Erythroblast (primary cell): ENCODE measurements at regions not wholly inside any gene's neighbourhood (a gene's known extent, or its start where the extent isn't known, plus 50 kb on each side); places are given as distances from the start of the nearest gene placed in this dataset.

Experiments used
- DNase-seq, 2 experiments: peaks; one replicate each; lab custom pipeline; 2025; lab: John Stamatoyannopoulos, UW
- GATA1 ChIP-seq: IDR thresholded peaks from 2 replicates; pipeline ENCODE4 v1.6.1; 2011; ENCODE audit warnings: low read depth, mild to moderate bottlenecking, control low read depth, low read length, moderate library complexity
- POLR2A ChIP-seq: IDR thresholded peaks from 2 replicates; pipeline ENCODE4 v1.6.1; 2011; ENCODE audit warnings: mild to moderate bottlenecking, low read length

DNA sequence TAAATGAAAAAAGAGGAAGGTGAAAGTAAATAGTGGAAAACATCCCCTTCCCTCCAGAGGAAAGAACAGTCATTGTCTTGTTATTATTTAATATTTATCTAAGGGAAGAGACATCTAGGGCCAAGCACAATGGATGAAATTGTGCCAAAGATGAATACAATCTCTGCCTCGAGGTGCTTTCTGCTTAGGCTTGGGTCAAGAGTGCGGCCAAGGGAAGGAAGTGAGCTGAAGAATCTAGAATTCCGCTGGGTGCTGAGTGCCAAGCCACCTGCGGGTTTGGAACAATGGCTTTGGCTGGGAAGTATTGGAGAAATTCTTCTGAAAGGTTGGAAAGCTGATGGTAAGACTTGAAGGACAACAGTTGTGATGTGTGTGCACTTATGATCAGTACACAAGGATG, 531.3 kb upstream of the FZD8 start:
- no peak for DNase-seq
- TF ChIP-seq GATA1 (no peak), POLR2A (no peak)

DNA sequence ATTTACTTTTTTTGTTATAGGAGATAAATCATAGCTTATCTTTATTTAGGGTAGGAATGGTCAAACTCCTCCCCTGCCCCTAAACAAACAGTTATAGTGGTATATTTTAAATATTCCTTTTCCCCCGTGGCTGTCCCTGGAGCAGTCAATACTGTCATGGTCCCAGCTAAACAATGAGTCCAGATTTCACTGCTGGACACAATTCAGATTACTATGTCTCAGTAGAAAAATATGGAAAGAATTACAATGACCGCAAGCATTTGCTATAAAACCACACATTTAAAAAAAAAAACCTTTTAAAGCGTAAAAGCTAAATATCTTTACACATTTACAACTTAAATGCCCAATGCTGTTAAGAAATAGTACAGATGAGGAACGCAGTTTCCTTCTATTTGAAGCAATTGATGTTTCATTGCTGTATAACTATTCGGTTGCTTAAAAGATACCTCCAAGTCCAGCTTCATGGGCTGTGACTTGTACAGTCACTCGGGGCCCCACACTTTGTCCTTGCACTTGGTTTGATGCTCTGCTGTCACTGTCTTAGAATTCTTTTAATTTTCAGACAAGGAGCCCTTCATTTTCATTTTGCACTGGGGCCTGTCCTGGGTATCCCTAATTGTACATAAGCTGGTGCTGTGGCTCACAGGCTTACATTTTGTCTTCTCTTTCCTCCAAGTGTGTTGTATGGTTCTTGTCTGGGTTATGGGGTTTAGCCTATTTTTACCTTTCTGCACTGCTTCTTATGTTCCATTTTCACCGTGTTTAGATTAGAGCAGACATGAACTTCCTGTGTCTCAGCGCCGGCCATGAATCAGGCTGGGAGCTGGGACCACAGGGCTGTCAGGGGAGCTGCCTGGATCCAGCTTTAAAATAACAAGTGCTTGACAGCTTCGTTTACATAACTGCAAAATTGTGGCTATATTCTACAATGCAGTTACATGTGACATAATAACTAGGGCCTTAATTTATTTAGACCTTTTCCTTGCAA, 530.2 kb upstream of the FZD8 start:
- no peak for TF ChIP-seq GATA1
- no peak for TF ChIP-seq POLR2A
- no peak for DNase-seq

- no peak for DNase-seq
- TF ChIP-seq POLR2A (no peak), GATA1 (no peak)
These were observed 529.5 kb upstream of the FZD8 start for GRCh38 chr10:36171556-36171952.

- TF ChIP-seq GATA1 (no peak), POLR2A (no peak)
- no peak for DNase-seq
These were observed 528.9 kb upstream of the FZD8 start for GRCh38 chr10:36170943-36171501.

- no peak for DNase-seq
These were observed 528.1 kb upstream of the FZD8 start for GRCh38 chr10:36170142-36170719.

DNA sequence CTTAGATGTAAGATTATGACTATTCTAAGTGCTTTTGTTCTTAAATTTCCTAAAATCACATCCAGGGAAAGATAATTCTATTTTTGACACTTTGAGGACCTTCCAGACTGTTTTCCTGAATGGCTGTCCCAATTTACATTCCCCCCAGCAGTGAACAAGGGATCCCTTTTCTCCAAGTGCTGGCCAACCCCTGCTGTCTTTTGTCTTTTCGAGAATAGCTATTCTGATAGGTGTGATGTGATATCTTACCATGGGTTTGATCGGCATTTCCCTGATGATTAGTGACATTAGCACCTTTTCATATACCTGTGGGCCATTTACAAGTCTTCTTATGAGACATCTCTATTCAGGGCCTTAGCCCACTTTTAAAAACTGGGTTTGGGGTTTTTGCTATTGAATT, 526.7 kb upstream of the FZD8 start:
- no peak for TF ChIP-seq POLR2A
- TF ChIP-seq GATA1: no peak
- DNase-seq: no peak

More at GRCh38 chr10:36170142-36170719, 528.1 kb upstream of the FZD8 start:
- no peak for TF ChIP-seq GATA1
- TF ChIP-seq POLR2A: no peak

DNA sequence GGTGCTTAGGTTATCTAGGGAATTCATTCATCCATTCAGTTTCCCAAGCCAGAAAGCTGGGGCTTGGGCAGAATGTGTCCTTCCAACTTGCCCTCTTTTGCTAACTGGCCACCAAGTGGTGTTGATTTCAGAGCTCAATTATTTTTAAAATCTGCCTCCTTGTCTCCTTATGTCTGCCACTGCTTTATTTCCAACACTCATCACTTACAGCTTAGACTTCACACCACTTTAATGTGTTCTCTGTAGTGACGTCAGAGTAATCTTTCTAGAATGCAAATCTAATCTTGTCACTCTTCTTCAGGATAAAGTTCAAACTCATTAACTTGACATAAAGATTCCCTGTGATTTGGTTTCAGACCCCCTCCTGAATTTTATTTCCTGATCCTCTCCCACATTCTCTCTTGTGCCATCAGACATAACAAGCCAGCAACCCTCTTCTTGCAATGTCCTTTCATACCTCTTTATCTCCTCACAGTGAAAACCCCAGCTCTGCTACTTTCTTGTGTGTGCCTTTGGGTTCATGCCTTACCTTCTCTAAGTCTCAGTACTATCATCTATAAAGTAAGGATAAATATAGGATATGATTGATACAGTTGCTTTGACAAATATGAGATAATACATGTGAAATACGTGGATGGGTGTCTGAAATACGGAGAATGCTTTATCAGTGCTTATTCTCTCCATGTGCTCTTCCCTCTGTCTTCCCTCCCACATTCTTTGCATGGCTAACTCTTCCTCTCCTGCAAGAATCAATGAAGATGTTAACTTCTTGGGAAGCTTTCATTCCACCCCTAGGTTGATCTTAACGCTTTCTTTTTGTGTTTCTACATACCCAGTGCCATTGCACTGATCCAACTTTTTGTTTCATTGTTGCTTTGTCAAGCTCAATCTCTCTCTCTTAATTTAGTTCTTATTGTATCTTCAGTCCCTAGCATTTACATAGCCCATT, 522.7 kb upstream of the FZD8 start:
- TF ChIP-seq GATA1 (no peak), POLR2A (no peak)
- no peak for DNase-seq

DNA sequence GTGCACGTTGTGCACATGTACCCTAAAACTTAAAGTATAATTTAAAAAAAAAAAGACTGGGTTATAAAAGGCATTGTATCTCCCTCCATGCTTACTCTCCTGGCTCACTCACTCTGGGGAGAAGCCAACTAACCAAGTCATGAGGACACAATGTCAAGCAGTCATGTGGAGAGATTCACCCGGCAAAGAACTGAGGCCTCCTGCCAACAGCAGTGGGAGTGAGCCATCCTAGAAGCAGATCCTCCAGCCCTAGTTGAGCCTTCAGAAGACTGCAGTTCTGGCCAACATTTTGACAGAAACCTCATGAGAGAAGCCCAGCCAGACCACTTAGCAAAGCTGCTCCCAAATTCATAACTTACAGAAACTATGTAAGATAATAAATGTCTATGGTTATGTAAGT, 521.7 kb upstream of the FZD8 start:
- TF ChIP-seq GATA1: no peak
- no peak for TF ChIP-seq POLR2A
- DNase-seq: no peak

DNA sequence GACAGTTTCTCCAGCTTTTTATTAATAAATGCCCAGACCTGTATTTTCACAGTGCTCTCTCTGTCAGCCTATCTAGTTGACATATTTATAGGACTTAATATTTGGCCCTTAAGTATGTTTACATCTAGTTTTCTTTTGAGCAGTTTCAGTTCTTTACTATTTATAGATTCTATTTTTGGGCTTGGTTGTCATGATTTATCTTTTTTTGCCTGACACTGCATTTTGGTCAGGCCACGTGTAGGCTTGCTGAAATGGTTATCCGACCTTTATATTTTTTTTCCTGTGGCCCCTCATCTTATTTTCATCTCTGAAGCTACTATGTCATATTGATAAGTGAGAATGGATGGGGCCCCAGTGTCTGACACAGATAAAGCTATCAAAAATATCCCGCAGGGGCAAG, 515.4 kb upstream of the FZD8 start:
- TF ChIP-seq POLR2A (no peak), GATA1 (no peak)
- no peak for DNase-seq

- DNase-seq: no peak
- TF ChIP-seq POLR2A: no peak
- TF ChIP-seq GATA1: no peak
These were observed 506.1 kb upstream of the FZD8 start for GRCh38 chr10:36148207-36148606.

DNA sequence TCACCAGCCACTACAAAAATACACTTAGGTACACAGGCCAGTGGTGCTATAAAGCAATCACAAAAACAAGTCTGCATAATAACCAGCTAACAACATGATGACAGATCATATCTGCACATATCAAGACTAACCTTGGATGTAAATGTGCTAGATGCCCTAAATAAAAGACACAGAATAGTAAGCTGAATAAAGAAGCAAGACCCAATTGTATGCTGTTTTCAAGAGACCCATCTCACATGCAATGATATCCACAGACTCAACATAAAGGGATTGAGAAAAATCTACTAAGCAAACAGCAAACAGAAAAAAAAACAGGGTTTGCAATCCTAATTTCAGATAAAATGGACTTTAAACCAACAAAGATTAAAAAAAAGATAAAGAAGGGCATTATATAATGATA, 505.4 kb upstream of the FZD8 start:
- no peak for DNase-seq

DNA sequence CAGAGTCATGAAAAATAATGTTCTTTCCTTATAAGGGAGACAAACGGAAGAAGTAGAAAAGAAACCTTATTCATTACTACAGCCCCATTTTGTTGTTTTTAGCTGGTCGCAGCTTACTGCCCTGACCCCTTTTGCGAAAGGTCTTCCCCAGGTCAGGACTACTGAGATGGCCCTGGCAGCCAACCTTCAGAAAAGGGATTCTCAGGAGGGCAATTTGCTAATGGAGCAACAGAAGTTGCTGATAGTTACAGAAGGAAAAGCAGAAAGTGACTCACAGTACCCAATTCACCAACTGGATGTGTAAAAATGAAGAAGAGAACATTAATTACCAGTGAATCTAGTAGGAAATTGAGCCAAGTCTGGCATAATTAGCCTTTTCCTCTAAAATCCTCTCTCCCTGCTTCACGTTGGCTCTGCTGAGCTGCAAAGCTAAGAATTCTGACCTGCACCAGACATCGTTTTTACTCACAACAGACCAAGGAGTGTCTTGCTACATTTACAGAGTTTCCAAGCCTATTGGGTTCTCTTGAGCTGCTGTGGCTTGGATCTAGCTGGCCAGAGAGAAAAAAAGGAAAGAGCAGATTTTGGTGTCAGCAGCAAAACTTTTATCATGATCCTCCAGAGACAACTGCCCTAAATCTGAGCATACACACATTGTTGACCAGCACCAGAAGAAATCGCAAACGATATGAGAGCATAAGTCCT, 499.9 kb upstream of the FZD8 start:
- no peak for DNase-seq
- TF ChIP-seq GATA1 (no peak), POLR2A (no peak)

More for the DNA sequence above, 505.4 kb upstream of the FZD8 start:
- TF ChIP-seq GATA1 (no peak), POLR2A (no peak)
